GM13976 (cell line): ENCODE measurements at regions not wholly inside any gene's neighbourhood (a gene's known extent, or its start where the extent isn't known, plus 50 kb on each side); places are given as distances from the start of the nearest gene placed in this dataset.

Experiments used
- DNase-seq: peaks from one replicate; pipeline ENCODE4 v3.0.0; 2012; ENCODE audit warnings: low spot score
- in situ Hi-C: fragments of 300-500 bp; cut with MboI; formaldehyde crosslinking; loops from one replicate; pipeline ENCODE4 v1.12.0; 2022; ENCODE audit warnings: low sequenced_read_pairs, mixed read lengths, inconsistent platforms; ENCODE audit not compliant: unreplicated experiment
- TF ChIP-seq, protein P1 (sequence below): IDR thresholded peaks from 2 replicates; pipeline ENCODE4 v1.5.1; 2012; ENCODE audit warnings: borderline replicate concordance, mild to moderate bottlenecking; ENCODE audit not compliant: insufficient read depth; ENCODE audit errors: extremely low read depth, missing control alignments, control extremely low read depth

GRCh38 chr7:137081321-137082093 is 213.1 kb downstream of the CHRM2 start:
- TF ChIP-seq, protein P1, sequence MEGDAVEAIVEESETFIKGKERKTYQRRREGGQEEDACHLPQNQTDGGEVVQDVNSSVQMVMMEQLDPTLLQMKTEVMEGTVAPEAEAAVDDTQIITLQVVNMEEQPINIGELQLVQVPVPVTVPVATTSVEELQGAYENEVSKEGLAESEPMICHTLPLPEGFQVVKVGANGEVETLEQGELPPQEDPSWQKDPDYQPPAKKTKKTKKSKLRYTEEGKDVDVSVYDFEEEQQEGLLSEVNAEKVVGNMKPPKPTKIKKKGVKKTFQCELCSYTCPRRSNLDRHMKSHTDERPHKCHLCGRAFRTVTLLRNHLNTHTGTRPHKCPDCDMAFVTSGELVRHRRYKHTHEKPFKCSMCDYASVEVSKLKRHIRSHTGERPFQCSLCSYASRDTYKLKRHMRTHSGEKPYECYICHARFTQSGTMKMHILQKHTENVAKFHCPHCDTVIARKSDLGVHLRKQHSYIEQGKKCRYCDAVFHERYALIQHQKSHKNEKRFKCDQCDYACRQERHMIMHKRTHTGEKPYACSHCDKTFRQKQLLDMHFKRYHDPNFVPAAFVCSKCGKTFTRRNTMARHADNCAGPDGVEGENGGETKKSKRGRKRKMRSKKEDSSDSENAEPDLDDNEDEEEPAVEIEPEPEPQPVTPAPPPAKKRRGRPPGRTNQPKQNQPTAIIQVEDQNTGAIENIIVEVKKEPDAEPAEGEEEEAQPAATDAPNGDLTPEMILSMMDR = no peak
- in situ Hi-C loops = no loop called here
- no peak for DNase-seq

- in situ Hi-C loops = no loop called here
- DNase-seq = no peak
- TF ChIP-seq, protein P1 = no peak
Observed at GRCh38 chr7:137080516-137081203, 212.2 kb downstream of the CHRM2 start.

GRCh38 chr7:137078781-137079180 is 210.3 kb downstream of the CHRM2 start:
- TF ChIP-seq, protein P1 = no peak
- in situ Hi-C loops = no loop called here
- no peak for DNase-seq

- TF ChIP-seq, protein P1 = no peak
- in situ Hi-C loops = no loop called here
Observed at GRCh38 chr7:137074391-137075030, 206.1 kb downstream of the CHRM2 start.

GRCh38 chr7:137073571-137074325 is 205.3 kb downstream of the CHRM2 start:
- TF ChIP-seq, protein P1 = no peak
- in situ Hi-C loops = no loop called here
- no peak for DNase-seq

More at GRCh38 chr7:137074391-137075030, 206.1 kb downstream of the CHRM2 start:
- no peak for DNase-seq
